Stimulated activated effector memory CD8-positive, alpha-beta T cell treated with anti-CD3 and anti-CD28 coated beads, Interleukin-12 subunit alpha, Interleukin-12 subunit beta, amount 100 ng/mL, for 72 hours (primary cell): ENCODE measurements at regions not wholly inside any gene's neighbourhood (a gene's known extent, or its start where the extent isn't known, plus 50 kb on each side); places are given as distances from the start of the nearest gene placed in this dataset.
"Not testable (repeated sequence)": the region's sequence is repeated elsewhere in the genome, so short reads cannot be mapped to it uniquely, and the experiment has no call there.

ENCODE experiments used
- ATAC-seq: fragments of 150-1000 bp; cut with Tn5 transposase; 2 replicates; pipeline ENCODE4 v1.10.0; 2021
- DNase-seq, 2 donors: peaks; one replicate each; pipeline ENCODE4 v3.0.0; 2021 to 2022; ENCODE audit warnings: low spot score in 2 of 2
- H3K27ac Mint-ChIP-seq: one replicate; pipeline ENCODE4 v1.8.0; 2022; ENCODE audit warnings: mild to moderate bottlenecking, mixed read lengths
- H3K36me3 Mint-ChIP-seq: one replicate; pipeline ENCODE4 v1.8.0; 2022; ENCODE audit warnings: mild to moderate bottlenecking, mixed read lengths
- H3K4me1 Mint-ChIP-seq: one replicate; pipeline ENCODE4 v1.8.0; 2022; ENCODE audit warnings: mixed read lengths
- H3K4me3 Mint-ChIP-seq: one replicate; pipeline ENCODE4 v1.8.0; 2022; ENCODE audit warnings: mild to moderate bottlenecking, mixed read lengths
- H3K9me3 Mint-ChIP-seq: one replicate; pipeline ENCODE4 v1.8.0; 2022; ENCODE audit warnings: mixed read lengths

DNA sequence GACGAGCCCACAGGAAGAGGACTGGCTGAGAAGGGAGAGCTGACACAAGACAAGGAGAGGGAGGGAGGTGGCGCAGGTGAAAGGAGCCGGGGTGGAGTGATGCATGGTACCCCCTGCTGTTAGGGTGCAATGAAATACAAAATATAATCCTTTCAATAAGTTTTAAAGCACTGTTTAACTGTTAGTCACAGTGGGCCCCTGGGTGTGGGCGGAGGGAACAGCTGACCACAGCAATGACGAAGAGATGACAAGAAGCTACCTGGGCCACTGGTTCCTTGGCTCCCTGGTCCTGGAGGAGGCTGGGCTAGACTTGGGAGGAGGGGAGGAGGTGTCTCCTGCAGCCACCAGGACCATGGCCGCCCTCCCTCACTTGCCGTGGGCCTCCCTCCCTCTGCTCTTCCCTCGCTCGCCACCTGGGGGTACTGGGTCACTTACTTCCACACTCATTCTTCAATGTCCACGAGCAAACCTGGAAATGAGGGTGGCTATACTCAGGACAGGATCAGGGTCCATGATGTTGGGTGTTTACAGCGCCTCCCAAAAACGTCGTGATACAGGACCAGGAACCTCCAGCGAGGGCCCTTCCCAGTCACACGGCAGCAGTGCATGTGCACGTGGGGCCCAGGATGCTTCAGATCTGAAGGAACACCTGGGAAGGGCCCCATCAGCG is 196.1 kb downstream of the ANKRD30B start:
- no peaks in the 10 kb centered on the region for H3K36me3 Mint-ChIP-seq
- ATAC-seq: no peak
- H3K4me1 Mint-ChIP-seq: no peaks in the 10 kb centered on the region
- no peaks in the 10 kb centered on the region for H3K9me3 Mint-ChIP-seq
- H3K27ac Mint-ChIP-seq: no peak overlapping the region
- H3K4me3 Mint-ChIP-seq: no peak overlapping the region
- no peak for DNase-seq

DNA sequence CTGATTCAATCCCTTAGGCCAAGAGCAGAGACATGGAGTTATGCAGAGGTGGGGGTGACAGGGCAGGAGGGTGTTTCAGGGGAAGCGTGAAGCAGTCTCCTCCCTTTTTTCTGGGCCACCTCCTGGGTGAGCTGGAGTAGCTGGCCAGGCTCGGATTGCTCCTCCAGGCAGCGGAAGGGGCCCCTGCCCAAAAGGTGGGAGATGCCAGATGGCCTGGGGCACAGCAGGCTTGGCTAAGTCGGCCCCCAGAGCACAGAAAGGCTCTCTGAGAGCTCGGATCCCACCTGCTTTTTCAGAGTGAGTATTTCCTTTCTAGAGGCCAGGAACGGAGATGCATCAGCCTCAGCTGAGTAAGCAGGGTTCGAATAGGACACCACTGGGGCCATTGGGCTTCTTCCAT is 196.9 kb downstream of the ANKRD30B start:
- ATAC-seq: no peak
- Mint-ChIP-seq H3K36me3 (no peaks in the 10 kb centered on the region), H3K9me3 (no peaks in the 10 kb centered on the region), H3K4me3 (no peak overlapping the region), H3K4me1 (no peaks in the 10 kb centered on the region), H3K27ac (no peak overlapping the region)
- no peak for DNase-seq

DNA sequence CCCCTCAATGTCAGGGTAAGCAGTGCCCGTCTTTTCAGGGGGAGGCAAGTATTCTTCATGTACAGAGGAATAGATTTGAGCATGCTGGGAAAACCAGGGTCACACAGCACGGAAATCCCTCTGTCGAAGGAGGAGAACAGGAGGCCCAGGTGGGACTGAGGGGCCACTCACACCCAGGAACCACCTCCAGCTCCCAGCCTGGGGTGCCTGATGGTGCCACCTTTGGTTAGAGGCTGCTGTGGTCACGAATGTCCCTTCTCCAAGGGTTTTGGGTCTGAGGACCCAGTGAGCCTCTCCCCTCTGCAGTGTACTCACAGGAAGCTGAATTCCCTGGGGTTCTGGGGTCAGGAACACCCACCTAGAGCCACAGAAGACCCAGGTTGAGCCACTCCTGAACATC is 197.3 kb downstream of the ANKRD30B start:
- Mint-ChIP-seq H3K36me3 (no peaks in the 10 kb centered on the region), H3K27ac (no peak overlapping the region), H3K4me1 (no peaks in the 10 kb centered on the region), H3K9me3 (no peaks in the 10 kb centered on the region), H3K4me3 (no peak overlapping the region)
- DNase-seq (no peak), ATAC-seq (no peak)

DNA sequence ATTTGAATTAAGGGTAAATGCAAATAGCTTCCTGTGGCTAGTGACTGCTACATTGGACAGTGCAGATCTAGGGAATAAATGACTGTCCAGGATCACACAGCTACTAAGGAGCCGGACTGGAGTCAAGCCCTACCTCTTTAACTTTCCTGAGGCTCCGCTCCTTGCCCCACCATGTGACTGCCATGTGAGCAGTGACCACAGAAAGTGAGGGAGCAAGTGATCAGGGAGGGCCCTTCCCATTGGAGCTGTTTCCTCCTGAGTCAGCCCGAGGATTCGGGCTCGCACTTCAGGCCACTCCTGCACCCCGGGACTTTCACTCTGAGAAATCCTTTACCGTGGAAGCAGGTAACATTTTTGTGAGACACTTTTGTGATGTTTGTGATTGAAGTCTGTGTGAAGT is 198.0 kb downstream of the ANKRD30B start:
- ATAC-seq: no peak
- no peak overlapping the region for H3K27ac Mint-ChIP-seq

DNA sequence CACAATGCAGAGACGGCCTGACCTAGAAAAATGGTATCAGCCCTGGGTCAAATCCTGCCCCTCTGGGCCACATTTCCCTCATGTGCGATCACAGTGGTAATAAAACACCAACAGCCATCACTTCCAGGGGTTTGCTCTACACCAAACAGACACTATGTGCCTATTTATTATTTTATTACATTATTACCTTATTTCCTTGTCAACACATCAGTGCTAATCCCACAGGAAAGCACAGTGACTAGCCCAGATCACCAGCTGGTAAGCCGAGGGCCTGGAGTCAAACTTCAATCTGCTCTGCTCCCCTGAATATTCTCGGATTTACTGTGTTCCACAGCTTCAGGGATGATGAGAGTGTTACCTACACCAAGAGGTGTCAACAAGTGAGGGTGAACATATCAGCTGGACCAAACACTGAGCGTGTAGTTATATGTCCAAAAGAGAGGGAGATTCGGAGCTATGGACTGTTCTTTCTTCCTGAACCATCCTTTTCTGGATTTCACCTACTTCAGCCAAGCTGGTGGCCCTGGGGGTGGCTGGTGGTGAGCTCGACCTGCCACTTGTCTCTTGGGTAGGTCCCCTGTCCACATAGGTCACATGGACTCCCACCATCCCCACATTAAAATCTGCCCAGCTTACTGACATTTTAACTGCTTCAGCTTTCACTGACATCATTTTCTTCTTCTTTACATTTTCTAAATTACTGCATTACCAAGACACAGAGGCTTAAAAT is 198.9 kb downstream of the ANKRD30B start:
- H3K9me3 Mint-ChIP-seq, H3K27ac Mint-ChIP-seq, H3K4me3 Mint-ChIP-seq, DNase-seq, H3K36me3 Mint-ChIP-seq, ATAC-seq, H3K4me1 Mint-ChIP-seq: not testable (repeated sequence)

More for the DNA sequence above, 198.0 kb downstream of the ANKRD30B start:
- H3K36me3 Mint-ChIP-seq: no peaks in the 10 kb centered on the region
- H3K4me1 Mint-ChIP-seq: no peaks in the 10 kb centered on the region
- H3K4me3 Mint-ChIP-seq: no peak overlapping the region
- H3K9me3 Mint-ChIP-seq: no peaks in the 10 kb centered on the region
- DNase-seq: no peak

DNA sequence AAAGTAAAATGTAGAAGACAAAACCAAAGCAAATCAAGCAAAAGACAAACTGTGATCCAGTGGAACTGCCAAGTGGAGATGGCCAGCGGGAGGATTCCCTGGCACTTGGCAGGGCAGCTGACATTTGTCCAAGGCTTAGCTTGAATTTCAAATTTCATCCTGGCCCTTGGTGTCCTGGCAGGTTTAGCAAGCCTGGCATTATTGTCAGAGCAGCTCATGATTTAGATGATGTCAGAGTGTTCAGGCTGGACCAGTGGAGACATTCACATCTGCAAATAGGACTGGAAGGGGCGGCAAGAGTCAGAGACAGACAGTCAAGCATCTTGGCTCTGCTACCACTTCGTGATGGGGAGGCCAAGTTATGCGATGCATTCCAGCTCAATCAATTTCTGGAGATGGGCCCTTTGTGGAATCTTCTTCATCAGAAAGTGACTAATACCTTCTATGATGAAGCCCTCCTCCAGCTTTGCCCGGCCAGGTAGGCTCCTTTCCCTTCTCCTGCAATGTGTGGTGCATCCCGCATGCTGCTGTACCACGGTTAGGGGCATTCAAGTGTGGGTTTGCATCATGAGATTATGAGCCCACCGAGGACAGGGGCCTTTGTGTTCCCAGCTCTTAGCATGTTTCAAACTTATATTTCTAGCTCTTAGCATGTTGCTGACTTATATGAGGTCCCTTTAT is 199.7 kb downstream of the ANKRD30B start:
- Mint-ChIP-seq H3K27ac (no peak overlapping the region), H3K4me3 (no peak overlapping the region), H3K4me1 (no peaks in the 10 kb centered on the region), H3K9me3 (no peaks in the 10 kb centered on the region), H3K36me3 (no peaks in the 10 kb centered on the region)
- ATAC-seq (peak; percentile 9), DNase-seq (no peak)

DNA sequence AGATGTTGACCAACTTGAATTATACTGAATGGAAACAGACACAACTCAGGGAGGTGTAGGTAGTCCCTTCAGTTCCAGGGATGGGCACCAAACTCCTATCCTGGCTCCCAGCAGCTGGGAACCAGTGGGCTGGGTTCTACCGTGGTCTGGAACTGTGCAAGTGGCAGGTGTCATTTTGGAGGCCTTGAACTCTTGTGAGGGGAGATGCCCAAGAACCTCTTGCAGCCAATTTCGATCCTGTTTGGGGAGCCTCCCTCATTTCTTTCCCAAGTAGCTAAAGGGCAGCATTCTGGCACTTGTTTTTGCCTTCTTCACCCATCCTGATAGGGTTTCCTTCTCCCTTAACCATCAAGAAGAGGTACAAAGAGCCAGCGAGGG is 200.2 kb downstream of the ANKRD30B start:
- no peak for DNase-seq
- no peak overlapping the region for H3K27ac Mint-ChIP-seq
- no peaks in the 10 kb centered on the region for H3K9me3 Mint-ChIP-seq
- no peaks in the 10 kb centered on the region for H3K36me3 Mint-ChIP-seq
- no peak for ATAC-seq
- no peak overlapping the region for H3K4me3 Mint-ChIP-seq
- H3K4me1 Mint-ChIP-seq: no peaks in the 10 kb centered on the region

DNA sequence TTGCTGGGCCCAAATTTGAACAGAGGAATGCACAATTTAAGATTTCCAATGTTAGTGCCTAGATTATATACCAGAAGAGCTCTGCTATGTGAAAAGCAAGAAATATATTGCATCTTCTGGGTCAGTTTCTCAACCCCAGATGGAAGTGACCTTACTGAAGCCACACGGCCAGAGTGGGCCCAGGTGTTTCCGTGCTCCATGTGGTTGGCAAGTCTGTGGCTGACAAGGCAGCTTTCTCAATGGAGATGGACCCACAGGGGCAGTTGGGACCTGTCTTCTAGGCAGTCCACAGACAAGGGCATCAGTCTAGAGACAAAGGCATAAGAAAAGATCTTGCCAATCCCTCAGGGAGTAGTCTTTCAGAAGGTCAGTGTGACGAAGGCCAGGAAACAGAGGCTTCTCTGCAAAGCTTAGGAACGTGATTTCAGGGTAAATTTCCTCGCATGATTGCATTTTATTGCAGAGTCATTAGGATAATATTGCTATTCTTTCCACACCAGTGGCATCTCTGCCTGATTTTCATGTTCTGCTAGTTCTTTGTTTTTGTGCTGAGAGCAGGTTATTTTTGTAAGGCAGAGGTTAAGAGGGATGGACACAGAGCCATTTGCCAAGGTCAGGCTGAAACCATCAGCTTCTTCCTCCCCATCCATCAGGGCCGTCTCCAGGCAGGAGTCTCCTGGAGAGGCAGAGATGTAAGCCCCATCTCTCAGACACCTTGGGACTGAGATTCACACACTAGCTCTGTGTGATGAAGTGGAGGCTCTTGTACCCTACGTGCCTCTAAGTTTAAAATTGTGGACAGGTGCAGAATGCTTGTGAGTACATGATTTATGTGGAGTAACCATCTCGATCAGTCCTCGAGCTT is 202.1 kb downstream of the ANKRD30B start:
- ATAC-seq (no peak), DNase-seq (no peak)
- no peaks in the 10 kb centered on the region for H3K9me3 Mint-ChIP-seq

DNA sequence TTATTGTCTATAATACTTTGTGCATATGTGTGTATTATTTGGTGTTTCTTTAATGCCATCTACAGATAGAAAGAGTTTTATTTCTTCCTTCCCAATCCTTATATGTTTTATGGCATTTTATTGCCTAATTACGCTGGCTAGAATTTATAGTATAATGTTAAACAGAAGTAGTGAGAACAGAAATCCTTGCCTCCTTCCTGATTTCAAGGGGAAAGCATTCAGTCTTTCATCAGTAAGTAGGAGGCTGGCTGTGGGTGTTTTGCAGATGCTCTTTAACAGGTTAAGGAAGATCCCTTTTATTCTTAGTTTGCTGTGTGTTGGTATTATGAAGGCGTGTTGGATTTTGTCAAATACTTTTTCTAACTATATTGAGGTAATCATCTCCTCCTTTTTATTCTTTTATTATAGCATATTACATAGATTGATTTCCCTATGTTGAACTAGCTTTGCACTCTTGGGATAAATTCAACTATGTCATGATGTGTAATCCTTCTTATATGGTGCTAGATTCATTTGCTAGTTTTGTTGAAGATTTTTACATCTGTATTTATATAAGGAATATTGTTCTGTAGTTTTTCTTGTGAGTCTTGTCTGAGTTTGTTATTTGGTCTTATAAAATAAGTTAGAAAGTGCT is 204.6 kb downstream of the ANKRD30B start:
- DNase-seq, ATAC-seq, H3K9me3 Mint-ChIP-seq, H3K36me3 Mint-ChIP-seq, H3K4me3 Mint-ChIP-seq, H3K27ac Mint-ChIP-seq, H3K4me1 Mint-ChIP-seq: not testable (repeated sequence)

More for the DNA sequence above, 202.1 kb downstream of the ANKRD30B start:
- no peak overlapping the region for H3K27ac Mint-ChIP-seq
- no peaks in the 10 kb centered on the region for H3K36me3 Mint-ChIP-seq
- no peak overlapping the region for H3K4me3 Mint-ChIP-seq
- H3K4me1 Mint-ChIP-seq: no peaks in the 10 kb centered on the region

DNA sequence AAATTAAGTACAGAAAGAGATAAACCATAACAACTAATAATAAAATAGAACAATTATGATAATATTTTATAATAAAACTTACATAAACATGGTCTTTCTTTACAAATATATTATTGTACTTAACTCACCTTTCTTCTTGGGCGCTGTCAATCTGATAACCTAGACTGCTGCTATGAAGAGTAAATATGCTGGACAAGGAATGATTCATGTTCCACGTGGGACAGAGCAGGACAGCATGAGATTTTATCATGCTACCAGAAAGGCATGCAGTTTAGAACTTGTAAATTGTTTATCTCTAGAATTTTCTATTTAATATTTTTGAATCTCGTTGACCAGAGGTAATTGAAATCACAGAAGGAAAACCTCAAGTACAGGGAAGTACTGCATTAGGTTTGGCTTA is 210.7 kb downstream of the ANKRD30B start:
- no peak for ATAC-seq
- Mint-ChIP-seq H3K9me3 (peaks cover 8% of the 10 kb centered on the region), H3K36me3 (no peaks in the 10 kb centered on the region), H3K4me3 (no peak overlapping the region), H3K4me1 (no peaks in the 10 kb centered on the region), H3K27ac (no peak overlapping the region)
- no peak for DNase-seq

DNA sequence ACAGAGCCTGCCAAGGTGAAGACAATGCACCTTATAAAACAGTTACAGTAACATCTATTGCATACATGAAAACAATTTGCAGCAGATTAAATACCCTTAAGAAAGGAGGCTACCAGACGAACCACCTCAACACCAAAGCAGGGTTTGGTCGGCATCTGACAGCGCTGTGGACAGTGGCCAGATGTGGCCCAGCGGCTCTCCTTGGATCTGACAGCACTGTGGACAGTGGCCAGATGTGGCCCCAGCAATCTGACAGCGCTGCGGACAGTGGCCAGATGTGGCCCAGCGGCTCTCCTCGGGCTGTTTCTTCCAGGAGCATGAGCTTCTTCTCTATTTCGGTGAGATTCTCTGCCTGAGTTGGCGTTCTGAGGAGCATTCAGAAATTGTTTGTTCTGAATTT is 211.6 kb downstream of the ANKRD30B start:
- Mint-ChIP-seq H3K36me3 (no peaks in the 10 kb centered on the region), H3K27ac (no peak overlapping the region), H3K4me3 (no peak overlapping the region), H3K4me1 (no peaks in the 10 kb centered on the region), H3K9me3 (peaks cover 8% of the 10 kb centered on the region)
- DNase-seq (peak in 1 of 2 donors; percentile 6), ATAC-seq (no peak)

DNA sequence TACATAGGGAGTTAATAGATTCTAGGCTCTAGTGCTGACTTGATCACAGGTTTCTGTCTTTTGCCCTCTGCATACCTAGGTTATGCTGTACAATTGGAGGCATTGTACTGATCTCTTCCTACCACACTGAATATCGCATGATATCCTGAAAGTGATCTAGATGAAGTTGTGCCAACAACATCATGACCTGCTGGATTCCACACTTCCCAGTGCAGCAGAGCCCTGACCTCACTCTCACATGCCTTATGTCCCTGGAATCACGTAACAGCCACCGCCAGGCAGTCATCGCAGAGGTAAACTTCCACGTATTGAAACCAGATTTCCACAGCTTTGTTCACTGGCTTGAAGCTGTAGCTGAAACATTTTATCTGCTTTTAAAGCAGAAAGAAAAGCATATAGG is 214.0 kb downstream of the ANKRD30B start:
- DNase-seq: no peak
- H3K27ac Mint-ChIP-seq: no peak overlapping the region
- no peaks in the 10 kb centered on the region for H3K36me3 Mint-ChIP-seq
- H3K4me3 Mint-ChIP-seq: no peak overlapping the region
- H3K9me3 Mint-ChIP-seq: no peaks in the 10 kb centered on the region
- ATAC-seq: no peak
- no peaks in the 10 kb centered on the region for H3K4me1 Mint-ChIP-seq

DNA sequence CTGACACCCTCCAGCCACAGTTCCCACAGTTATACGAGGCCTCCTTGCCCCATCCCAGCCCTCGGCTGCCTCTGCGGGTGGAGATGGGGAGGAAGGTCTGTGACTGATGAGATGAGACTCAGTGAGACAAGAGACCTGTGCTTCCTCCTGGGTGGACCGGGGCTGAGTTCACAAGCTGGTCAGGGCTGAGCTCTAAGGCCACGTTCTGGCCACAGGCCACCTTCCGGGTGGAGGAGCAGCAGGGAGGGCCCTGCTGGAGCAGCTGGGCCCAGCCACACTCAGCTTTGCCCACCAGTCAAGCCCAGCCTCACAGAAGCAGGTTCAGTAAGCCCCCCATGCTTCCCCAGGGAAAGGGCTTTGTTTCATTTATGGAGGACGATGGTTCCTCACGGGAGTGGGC is 214.7 kb downstream of the ANKRD30B start:
- H3K27ac Mint-ChIP-seq: no peak overlapping the region
- DNase-seq (peak in 1 of 2 donors; percentile 32), ATAC-seq (no peak)
- H3K4me1 Mint-ChIP-seq: no peaks in the 10 kb centered on the region
- no peak overlapping the region for H3K4me3 Mint-ChIP-seq
- no peaks in the 10 kb centered on the region for H3K9me3 Mint-ChIP-seq
- H3K36me3 Mint-ChIP-seq: no peaks in the 10 kb centered on the region

DNA sequence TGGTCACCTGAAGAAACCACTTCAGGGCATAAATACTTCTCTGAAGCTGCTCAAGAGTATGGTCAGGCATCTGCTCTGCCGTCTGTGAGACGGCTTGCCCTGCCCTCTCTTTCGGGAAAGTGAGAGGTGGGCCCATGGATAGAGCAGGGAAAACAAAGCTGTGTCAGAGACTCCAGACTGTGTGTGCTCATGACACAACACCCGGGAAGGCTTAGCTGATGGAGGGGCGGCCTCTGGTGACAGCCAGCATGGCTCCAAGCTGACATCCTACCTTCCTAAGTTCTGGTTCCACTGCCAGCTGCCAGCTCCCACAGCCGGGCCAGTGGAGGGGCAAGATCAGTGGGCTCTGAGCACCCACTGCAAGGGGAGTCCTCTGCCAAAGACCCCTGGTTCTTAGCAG is 215.3 kb downstream of the ANKRD30B start:
- Mint-ChIP-seq H3K9me3 (no peaks in the 10 kb centered on the region), H3K36me3 (no peaks in the 10 kb centered on the region), H3K4me1 (no peaks in the 10 kb centered on the region), H3K4me3 (no peak overlapping the region), H3K27ac (no peak overlapping the region)
- ATAC-seq (no peak), DNase-seq (peak in 1 of 2 donors; percentile 20)

DNA sequence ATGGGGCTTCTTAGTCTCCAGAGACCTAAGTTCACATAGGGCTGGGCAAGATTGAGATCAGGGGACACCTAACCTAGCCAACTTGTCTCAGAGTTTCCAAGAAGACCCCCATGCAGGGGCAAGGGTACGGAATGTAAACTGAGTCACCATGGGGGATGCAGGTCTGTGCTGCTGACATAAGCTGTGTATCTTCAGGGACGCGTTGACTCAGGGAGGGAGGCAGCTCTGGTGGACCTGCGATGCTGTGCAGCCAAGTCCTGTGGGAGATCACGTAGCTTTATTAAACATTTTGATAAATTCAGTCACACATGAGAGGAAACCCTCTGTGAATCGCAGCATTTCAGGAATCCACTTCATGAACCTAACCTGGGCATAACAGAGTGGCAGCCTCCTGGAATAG is 216.0 kb downstream of the ANKRD30B start:
- Mint-ChIP-seq H3K9me3 (no peaks in the 10 kb centered on the region), H3K4me1 (no peaks in the 10 kb centered on the region), H3K27ac (no peak overlapping the region), H3K36me3 (no peaks in the 10 kb centered on the region), H3K4me3 (no peak overlapping the region)
- DNase-seq: peak in 1 of 2 donors; percentile 35
- no peak for ATAC-seq
